ENCODE measurements at regions not wholly inside any gene's neighbourhood (a gene's known extent, or its start where the extent isn't known, plus 50 kb on each side); places are given as distances from the start of the nearest gene placed in this dataset.

DNA sequence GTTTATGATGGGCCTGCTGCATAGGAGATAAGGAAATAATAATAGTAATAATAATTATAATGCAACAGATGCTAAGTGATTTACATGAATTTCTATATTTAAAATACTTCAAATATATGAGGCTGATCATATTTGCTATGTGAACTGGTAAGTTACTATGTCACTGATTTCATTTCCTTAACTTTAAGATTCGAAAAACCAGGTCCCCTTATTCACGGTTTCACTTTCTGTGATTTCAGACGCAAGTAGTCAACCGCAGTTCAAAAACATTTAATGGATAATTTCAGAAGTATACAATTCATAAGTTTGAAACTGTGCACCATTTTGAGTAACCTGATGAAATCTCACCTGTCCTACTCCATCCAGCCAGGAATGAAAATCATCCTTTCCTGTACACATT, 1697.1 kb upstream of the LRRTM1 start:
- no peaks in the 10 kb centered on the region for H3K4me1 ChIP-seq (ENCODE audit: control insufficient read depth, extremely low read depth, insufficient read depth, low read length)
- no peak overlapping the region for H2AFZ ChIP-seq (ENCODE audit: control insufficient read depth, low read length)
- H3K27ac ChIP-seq (ENCODE audit: control insufficient read depth, insufficient read depth, low read length), result no peak overlapping the region
- H4K20me1 ChIP-seq (ENCODE audit: control insufficient read depth, extremely low read depth, insufficient read depth, low read length), result no peaks in the 10 kb centered on the region
- no peak for DNase-seq (ENCODE audit: low read depth, low spot score)
- H3K9ac ChIP-seq (ENCODE audit: control insufficient read depth, extremely low read depth, insufficient read depth, low read length), result no peak overlapping the region
- H3K4me3 ChIP-seq (ENCODE audit: control insufficient read depth in 2 of 3, extremely low read depth in 1 of 3, insufficient read depth in 2 of 3, low read depth in 1 of 3, low read length in 3 of 3), result no peak overlapping the region
- no peak for FAIRE-seq
- TF ChIP-seq, protein P1, sequence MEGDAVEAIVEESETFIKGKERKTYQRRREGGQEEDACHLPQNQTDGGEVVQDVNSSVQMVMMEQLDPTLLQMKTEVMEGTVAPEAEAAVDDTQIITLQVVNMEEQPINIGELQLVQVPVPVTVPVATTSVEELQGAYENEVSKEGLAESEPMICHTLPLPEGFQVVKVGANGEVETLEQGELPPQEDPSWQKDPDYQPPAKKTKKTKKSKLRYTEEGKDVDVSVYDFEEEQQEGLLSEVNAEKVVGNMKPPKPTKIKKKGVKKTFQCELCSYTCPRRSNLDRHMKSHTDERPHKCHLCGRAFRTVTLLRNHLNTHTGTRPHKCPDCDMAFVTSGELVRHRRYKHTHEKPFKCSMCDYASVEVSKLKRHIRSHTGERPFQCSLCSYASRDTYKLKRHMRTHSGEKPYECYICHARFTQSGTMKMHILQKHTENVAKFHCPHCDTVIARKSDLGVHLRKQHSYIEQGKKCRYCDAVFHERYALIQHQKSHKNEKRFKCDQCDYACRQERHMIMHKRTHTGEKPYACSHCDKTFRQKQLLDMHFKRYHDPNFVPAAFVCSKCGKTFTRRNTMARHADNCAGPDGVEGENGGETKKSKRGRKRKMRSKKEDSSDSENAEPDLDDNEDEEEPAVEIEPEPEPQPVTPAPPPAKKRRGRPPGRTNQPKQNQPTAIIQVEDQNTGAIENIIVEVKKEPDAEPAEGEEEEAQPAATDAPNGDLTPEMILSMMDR (optimal IDR thresholded peaks at IDR 0.05 in 1 of 3, IDR thresholded peaks at IDR 0.05 in 1 of 3, conservative IDR thresholded peaks at IDR 0.05 in 1 of 3; ENCODE audit: extremely low read depth in 1 of 3, insufficient read depth in 2 of 3, low read length in 3 of 3), result no peak
- no peak for TF ChIP-seq EZH2 (IDR thresholded peaks at IDR 0.05; ENCODE audit: low read length)
- H3K36me3 ChIP-seq (ENCODE audit: control insufficient read depth in 2 of 2, extremely low read depth in 1 of 2, insufficient read depth in 2 of 2, low read length in 2 of 2), result no peaks in the 10 kb centered on the region
- no peaks in the 10 kb centered on the region for H3K79me2 ChIP-seq (ENCODE audit: control insufficient read depth, insufficient read depth, low read length)
- H3K27me3 ChIP-seq (ENCODE audit: control insufficient read depth, extremely low read depth, insufficient read depth, low read length), result no peaks in the 10 kb centered on the region
- dilution Hi-C loops (cut with MboI; ENCODE audit: extremely low pct_ligation_motif_present, low sequenced_read_pairs), result no loop called here
- no peaks in the 10 kb centered on the region for H3K9me1 ChIP-seq (ENCODE audit: control insufficient read depth, extremely low read depth, insufficient read depth, low read length)
- no peaks in the 10 kb centered on the region for H3K9me3 ChIP-seq (ENCODE audit: control insufficient read depth, low read depth, low read length)
- H3K4me2 ChIP-seq (ENCODE audit: control insufficient read depth, extremely low read depth, insufficient read depth, low read depth, low read length), result no peak overlapping the region

DNA sequence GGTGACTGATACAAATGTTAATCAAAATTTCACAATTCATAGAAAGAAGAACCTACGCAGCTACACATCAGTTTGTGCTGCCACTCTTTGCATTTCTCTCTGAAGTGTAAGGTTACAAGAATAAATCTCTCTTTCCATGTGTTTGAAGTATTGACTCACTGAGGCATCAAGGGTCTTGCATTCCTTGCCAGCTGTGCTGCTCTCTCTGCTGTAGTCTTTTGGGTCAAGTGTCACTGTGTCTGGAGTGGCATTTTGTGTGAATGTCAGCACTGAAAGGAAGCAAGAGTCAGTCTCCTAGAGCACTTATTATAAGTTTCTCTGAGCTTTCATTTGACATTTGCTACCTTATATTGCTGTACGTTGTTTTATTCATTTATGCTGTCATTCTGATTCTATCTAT, 1696.1 kb upstream of the LRRTM1 start:
- Histone ChIP-seq H3K79me2 (ENCODE audit: control insufficient read depth, insufficient read depth, low read length) (no peaks in the 10 kb centered on the region), H3K27me3 (ENCODE audit: control insufficient read depth, extremely low read depth, insufficient read depth, low read length) (no peaks in the 10 kb centered on the region), H3K9me3 (ENCODE audit: control insufficient read depth, low read depth, low read length) (no peaks in the 10 kb centered on the region), H4K20me1 (ENCODE audit: control insufficient read depth, extremely low read depth, insufficient read depth, low read length) (no peaks in the 10 kb centered on the region), H2AFZ (ENCODE audit: control insufficient read depth, low read length) (no peak overlapping the region), H3K9me1 (ENCODE audit: control insufficient read depth, extremely low read depth, insufficient read depth, low read length) (no peaks in the 10 kb centered on the region), H3K9ac (ENCODE audit: control insufficient read depth, extremely low read depth, insufficient read depth, low read length) (no peak overlapping the region), H3K4me2 (ENCODE audit: control insufficient read depth, extremely low read depth, insufficient read depth, low read depth, low read length) (no peak overlapping the region), H3K36me3 (ENCODE audit: control insufficient read depth in 2 of 2, extremely low read depth in 1 of 2, insufficient read depth in 2 of 2, low read length in 2 of 2) (no peaks in the 10 kb centered on the region), H3K27ac (ENCODE audit: control insufficient read depth, insufficient read depth, low read length) (no peak overlapping the region), H3K4me1 (ENCODE audit: control insufficient read depth, extremely low read depth, insufficient read depth, low read length) (no peaks in the 10 kb centered on the region), H3K4me3 (ENCODE audit: control insufficient read depth in 2 of 3, extremely low read depth in 1 of 3, insufficient read depth in 2 of 3, low read depth in 1 of 3, low read length in 3 of 3) (no peak overlapping the region)
- no peak for DNase-seq (ENCODE audit: low read depth, low spot score)
- no peak for TF ChIP-seq EZH2 (IDR thresholded peaks at IDR 0.05; ENCODE audit: low read length)
- TF ChIP-seq, protein P1 (optimal IDR thresholded peaks at IDR 0.05 in 1 of 3, IDR thresholded peaks at IDR 0.05 in 1 of 3, conservative IDR thresholded peaks at IDR 0.05 in 1 of 3; ENCODE audit: extremely low read depth in 1 of 3, insufficient read depth in 2 of 3, low read length in 3 of 3), result no peak
- dilution Hi-C loops (cut with MboI; ENCODE audit: extremely low pct_ligation_motif_present, low sequenced_read_pairs), result no loop called here
- no peak for FAIRE-seq
